ENCODE measurements at regions not wholly inside any gene's neighbourhood (a gene's known extent, or its start where the extent isn't known, plus 50 kb on each side); places are given as distances from the start of the nearest gene placed in this dataset.

- Histone ChIP-seq H3K27ac (no peak overlapping the region), H3K4me1 (ENCODE audit: insufficient read depth) (no peaks in the 10 kb centered on the region), H3K79me2 (no peaks in the 10 kb centered on the region), H3K4me3 (no peak overlapping the region), H3K9me2 (replicated peaks; ENCODE audit: insufficient read depth) (no peaks in the 10 kb centered on the region), H3K9me3 (ENCODE audit: low read depth) (no peaks in the 10 kb centered on the region), H4K20me1 (ENCODE audit: insufficient read depth, poor library complexity, severe bottlenecking) (no peaks in the 10 kb centered on the region), H3K36me3 (replicated peaks; ENCODE audit: insufficient read depth, low read depth) (no peaks in the 10 kb centered on the region), H3K27me3 (no peaks in the 10 kb centered on the region), H3K4me2 (no peak overlapping the region), H2AFZ (no peak overlapping the region)
- 71% methylated on average over 1 of the region's 1 CpG for WGBS (ENCODE audit: low lambda C conversion rate, missing lambda C conversion rate)
- no peak for DNase-seq (ENCODE audit: low spot score)
- no peak for TF ChIP-seq EZH2 (IDR thresholded peaks at IDR 0.05; ENCODE audit: borderline replicate concordance)
- no peak for TF ChIP-seq EZH2phosphoT487 (IDR thresholded peaks at IDR 0.05; ENCODE audit: low read depth, severe bottlenecking, unreplicated experiment)
- TF ChIP-seq, protein P1, sequence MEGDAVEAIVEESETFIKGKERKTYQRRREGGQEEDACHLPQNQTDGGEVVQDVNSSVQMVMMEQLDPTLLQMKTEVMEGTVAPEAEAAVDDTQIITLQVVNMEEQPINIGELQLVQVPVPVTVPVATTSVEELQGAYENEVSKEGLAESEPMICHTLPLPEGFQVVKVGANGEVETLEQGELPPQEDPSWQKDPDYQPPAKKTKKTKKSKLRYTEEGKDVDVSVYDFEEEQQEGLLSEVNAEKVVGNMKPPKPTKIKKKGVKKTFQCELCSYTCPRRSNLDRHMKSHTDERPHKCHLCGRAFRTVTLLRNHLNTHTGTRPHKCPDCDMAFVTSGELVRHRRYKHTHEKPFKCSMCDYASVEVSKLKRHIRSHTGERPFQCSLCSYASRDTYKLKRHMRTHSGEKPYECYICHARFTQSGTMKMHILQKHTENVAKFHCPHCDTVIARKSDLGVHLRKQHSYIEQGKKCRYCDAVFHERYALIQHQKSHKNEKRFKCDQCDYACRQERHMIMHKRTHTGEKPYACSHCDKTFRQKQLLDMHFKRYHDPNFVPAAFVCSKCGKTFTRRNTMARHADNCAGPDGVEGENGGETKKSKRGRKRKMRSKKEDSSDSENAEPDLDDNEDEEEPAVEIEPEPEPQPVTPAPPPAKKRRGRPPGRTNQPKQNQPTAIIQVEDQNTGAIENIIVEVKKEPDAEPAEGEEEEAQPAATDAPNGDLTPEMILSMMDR (IDR thresholded peaks at IDR 0.05; ENCODE audit: poor library complexity) = no peak
These were observed 606.5 kb upstream of the PFKP start for GRCh38 chr10:2460812-2461211.

GRCh38 chr10:2459713-2460112 lies 607.6 kb upstream of the PFKP start:
- 78% methylated on average over 2 of the region's 2 CpGs for WGBS (ENCODE audit: low lambda C conversion rate, missing lambda C conversion rate)
- H3K79me2 ChIP-seq = no peaks in the 10 kb centered on the region
- H3K27me3 ChIP-seq = no peaks in the 10 kb centered on the region
- no peak for DNase-seq (ENCODE audit: low spot score)
- no peaks in the 10 kb centered on the region for H4K20me1 ChIP-seq (ENCODE audit: insufficient read depth, poor library complexity, severe bottlenecking)
- no peak overlapping the region for H3K27ac ChIP-seq
- TF ChIP-seq, protein P1 (IDR thresholded peaks at IDR 0.05; ENCODE audit: poor library complexity) = no peak
- no peak overlapping the region for H3K4me2 ChIP-seq
- no peak overlapping the region for H3K4me3 ChIP-seq
- H3K36me3 ChIP-seq (replicated peaks; ENCODE audit: insufficient read depth, low read depth) = no peaks in the 10 kb centered on the region
- no peak overlapping the region for H2AFZ ChIP-seq
- H3K9me2 ChIP-seq (replicated peaks; ENCODE audit: insufficient read depth) = no peaks in the 10 kb centered on the region
- no peaks in the 10 kb centered on the region for H3K4me1 ChIP-seq (ENCODE audit: insufficient read depth)
- no peaks in the 10 kb centered on the region for H3K9me3 ChIP-seq (ENCODE audit: low read depth)

- no peaks in the 10 kb centered on the region for H3K36me3 ChIP-seq (replicated peaks; ENCODE audit: insufficient read depth, low read depth)
- H3K4me2 ChIP-seq = no peak overlapping the region
- DNase-seq (ENCODE audit: low spot score) = no peak
- no peaks in the 10 kb centered on the region for H3K9me3 ChIP-seq (ENCODE audit: low read depth)
- no peaks in the 10 kb centered on the region for H3K79me2 ChIP-seq
- H3K27ac ChIP-seq = no peak overlapping the region
- no peaks in the 10 kb centered on the region for H3K4me1 ChIP-seq (ENCODE audit: insufficient read depth)
- 61% methylated on average over 7 of the region's 7 CpGs for WGBS (ENCODE audit: low lambda C conversion rate, missing lambda C conversion rate)
- no peaks in the 10 kb centered on the region for H3K27me3 ChIP-seq
- no peak overlapping the region for H2AFZ ChIP-seq
- no peak for TF ChIP-seq EZH2 (IDR thresholded peaks at IDR 0.05; ENCODE audit: borderline replicate concordance)
- no peak for TF ChIP-seq EZH2phosphoT487 (IDR thresholded peaks at IDR 0.05; ENCODE audit: low read depth, severe bottlenecking, unreplicated experiment)
- TF ChIP-seq, protein P1 (IDR thresholded peaks at IDR 0.05; ENCODE audit: poor library complexity) = no peak
- no peaks in the 10 kb centered on the region for H3K9me2 ChIP-seq (replicated peaks; ENCODE audit: insufficient read depth)
- H3K4me3 ChIP-seq = no peak overlapping the region
- H4K20me1 ChIP-seq (ENCODE audit: insufficient read depth, poor library complexity, severe bottlenecking) = no peaks in the 10 kb centered on the region
These were observed 610.5 kb upstream of the PFKP start for GRCh38 chr10:2456834-2457233.

GRCh38 chr10:2445370-2445769 lies 622.0 kb upstream of the PFKP start:
- WGBS (ENCODE audit: low lambda C conversion rate, missing lambda C conversion rate) = 86% methylated on average over 10 of the region's 10 CpGs
- Histone ChIP-seq H3K27ac (no peak overlapping the region), H4K20me1 (ENCODE audit: insufficient read depth, poor library complexity, severe bottlenecking) (no peaks in the 10 kb centered on the region), H3K4me1 (ENCODE audit: insufficient read depth) (no peaks in the 10 kb centered on the region), H3K79me2 (no peaks in the 10 kb centered on the region), H3K36me3 (replicated peaks; ENCODE audit: insufficient read depth, low read depth) (no peaks in the 10 kb centered on the region), H3K9me3 (ENCODE audit: low read depth) (no peaks in the 10 kb centered on the region), H2AFZ (no peak overlapping the region), H3K4me2 (no peak overlapping the region), H3K4me3 (no peak overlapping the region), H3K9me2 (replicated peaks; ENCODE audit: insufficient read depth) (no peaks in the 10 kb centered on the region), H3K27me3 (no peaks in the 10 kb centered on the region)
- no peak for DNase-seq (ENCODE audit: low spot score)
- TF ChIP-seq EZH2phosphoT487 (IDR thresholded peaks at IDR 0.05; ENCODE audit: low read depth, severe bottlenecking, unreplicated experiment) (no peak), EZH2 (IDR thresholded peaks at IDR 0.05; ENCODE audit: borderline replicate concordance) (no peak)
- TF ChIP-seq, protein P1 (IDR thresholded peaks at IDR 0.05; ENCODE audit: poor library complexity) = no peak
